Thymus (tissue), 11 donors: ENCODE measurements at regions not wholly inside any gene's neighbourhood (a gene's known extent, or its start where the extent isn't known, plus 50 kb on each side); places are given as distances from the start of the nearest gene placed in this dataset.

ENCODE experiments used
- DNase-seq, 9 donors: peaks; one replicate each; pipeline ENCODE4 v3.0.0-alpha.2; 2013; ENCODE audit warnings: low spot score in 9 of 9, low read depth in 6 of 9, missing footprints in 1 of 9
- H3K27ac ChIP-seq, 2 donors: one replicate each; pipeline ENCODE4 v1.5.1; 2013; ENCODE audit warnings: control low read depth in 1 of 2, low read depth in 1 of 2, low read length in 1 of 2, mild to moderate bottlenecking in 1 of 2, moderate library complexity in 1 of 2
- H3K27me3 ChIP-seq, 2 donors: one replicate each; pipeline ENCODE4 v1.5.1; 2013; ENCODE audit warnings: low read length in 1 of 2; ENCODE audit not compliant: control insufficient read depth in 2 of 2, insufficient read depth in 1 of 2
- H3K36me3 ChIP-seq, 2 donors: one replicate each; pipeline ENCODE4 v1.5.1; 2013; ENCODE audit warnings: low read length in 1 of 2, mild to moderate bottlenecking in 1 of 2, moderate library complexity in 1 of 2; ENCODE audit not compliant: control insufficient read depth in 2 of 2, insufficient read depth in 2 of 2
- H3K4me1 ChIP-seq, 2 donors: one replicate each; pipeline ENCODE4 v1.5.1; 2013; ENCODE audit warnings: low read length in 2 of 2; ENCODE audit not compliant: control insufficient read depth in 2 of 2, insufficient read depth in 2 of 2
- H3K4me3 ChIP-seq, 2 donors: one replicate each; pipeline ENCODE4 v1.5.1; 2013; ENCODE audit warnings: low read length in 2 of 2, control low read depth in 1 of 2, mild to moderate bottlenecking in 1 of 2
- H3K9me3 ChIP-seq, 2 donors: one replicate each; pipeline ENCODE4 v1.5.1; 2013; ENCODE audit warnings: low read length in 1 of 2, mild to moderate bottlenecking in 1 of 2; ENCODE audit not compliant: control insufficient read depth in 2 of 2, insufficient read depth in 1 of 2
- WGBS: extraction: QIAGEN DNeasy Blood & Tissue Kit; methylation state at CpG from one replicate; pipeline ENCODE4 v1.1.7; 2013; 5-methylcytosine and 5-hydroxymethylcytosine counted together
- donor health status: healthy.

- Histone ChIP-seq H3K9me3 (no peaks in the 10 kb centered on the region), H3K4me1 (peaks cover 6 to 14% of the 10 kb centered on the region in 2 donors), H3K36me3 (no peaks in the 10 kb centered on the region), H3K27me3 (no peaks in the 10 kb centered on the region), H3K4me3 (no peak overlapping the region), H3K27ac (no peak overlapping the region)
- 95% methylated on average over 2 of the region's 2 CpGs for WGBS
- no peak for DNase-seq
Observed at GRCh38 chr2:30354150-30354549, 92.9 kb upstream of the LCLAT1 start.

GRCh38 chr2:30354621-30355020 is 92.4 kb upstream of the LCLAT1 start:
- Histone ChIP-seq H3K36me3 (no peaks in the 10 kb centered on the region), H3K27ac (no peak overlapping the region), H3K4me1 (peaks cover 6 to 18% of the 10 kb centered on the region in 2 donors), H3K9me3 (no peaks in the 10 kb centered on the region), H3K4me3 (no peak overlapping the region), H3K27me3 (no peaks in the 10 kb centered on the region)
- no peak for DNase-seq
- 93% methylated on average over 1 of the region's 1 CpG for whole genome bisulfite sequencing

- WGBS, result 99% methylated on average over 3 of the region's 3 CpGs
- Histone ChIP-seq H3K27me3 (no peaks in the 10 kb centered on the region), H3K4me3 (no peak overlapping the region), H3K4me1 (peaks cover 6 to 22% of the 10 kb centered on the region in 2 donors), H3K9me3 (no peaks in the 10 kb centered on the region), H3K27ac (no peak overlapping the region), H3K36me3 (no peaks in the 10 kb centered on the region)
- no peak for DNase-seq
Observed at GRCh38 chr2:30355306-30355705, 91.7 kb upstream of the LCLAT1 start.

- Histone ChIP-seq H3K27ac (no peak overlapping the region), H3K9me3 (no peaks in the 10 kb centered on the region), H3K27me3 (no peaks in the 10 kb centered on the region), H3K36me3 (no peaks in the 10 kb centered on the region), H3K4me3 (no peak overlapping the region), H3K4me1 (peaks cover 6 to 27% of the 10 kb centered on the region in 2 donors)
- DNase-seq, result no peak
- 97% methylated on average over 6 of the region's 6 CpGs for WGBS
Observed at GRCh38 chr2:30356071-30356470, 91.0 kb upstream of the LCLAT1 start.

GRCh38 chr2:30356776-30357175 is 90.3 kb upstream of the LCLAT1 start:
- Histone ChIP-seq H3K36me3 (no peaks in the 10 kb centered on the region), H3K4me1 (peaks cover 6 to 34% of the 10 kb centered on the region in 2 donors), H3K27ac (no peak overlapping the region), H3K9me3 (no peaks in the 10 kb centered on the region), H3K27me3 (no peaks in the 10 kb centered on the region), H3K4me3 (no peak overlapping the region)
- 87% methylated on average over 6 of the region's 6 CpGs for WGBS
- DNase-seq, result no peak

GRCh38 chr2:30358351-30358750 is 88.7 kb upstream of the LCLAT1 start:
- no peak for DNase-seq
- Histone ChIP-seq H3K9me3 (no peaks in the 10 kb centered on the region), H3K27ac (no peak overlapping the region), H3K4me1 (peaks cover 6 to 39% of the 10 kb centered on the region in 2 donors), H3K27me3 (no peaks in the 10 kb centered on the region), H3K36me3 (no peaks in the 10 kb centered on the region), H3K4me3 (no peak overlapping the region)
- 91% methylated on average over 5 of the region's 5 CpGs for WGBS

GRCh38 chr2:30358842-30359241 is 88.2 kb upstream of the LCLAT1 start:
- WGBS, result 97% methylated on average over 6 of the region's 6 CpGs
- no peak for DNase-seq
- no peaks in the 10 kb centered on the region for H3K36me3 ChIP-seq

GRCh38 chr2:30359644-30360167 is 87.3 kb upstream of the LCLAT1 start:
- no peak overlapping the region for H3K27ac ChIP-seq
- peaks cover 6 to 35% of the 10 kb centered on the region in 2 donors for H3K4me1 ChIP-seq

More at GRCh38 chr2:30358842-30359241, 88.2 kb upstream of the LCLAT1 start:
- no peaks in the 10 kb centered on the region for H3K9me3 ChIP-seq
- H3K4me3 ChIP-seq, result no peak overlapping the region
- H3K27me3 ChIP-seq, result no peaks in the 10 kb centered on the region
- peaks cover 6 to 39% of the 10 kb centered on the region in 2 donors for H3K4me1 ChIP-seq
- H3K27ac ChIP-seq, result no peak overlapping the region

GRCh38 chr2:30361751-30362394 is 85.2 kb upstream of the LCLAT1 start:
- H3K27ac ChIP-seq, result peak overlapping the region; percentile 10 to 77
- no peaks in the 10 kb centered on the region for H3K9me3 ChIP-seq
- WGBS, result 81% methylated on average over 11 of the region's 11 CpGs

More at GRCh38 chr2:30359644-30360167, 87.3 kb upstream of the LCLAT1 start:
- H3K4me3 ChIP-seq, result no peak overlapping the region
- no peak for DNase-seq
- WGBS, result 82% methylated on average over 7 of the region's 7 CpGs
- H3K36me3 ChIP-seq, result no peaks in the 10 kb centered on the region
- no peaks in the 10 kb centered on the region for H3K27me3 ChIP-seq
- H3K9me3 ChIP-seq, result no peaks in the 10 kb centered on the region

More at GRCh38 chr2:30361751-30362394, 85.2 kb upstream of the LCLAT1 start:
- H3K27me3 ChIP-seq, result no peaks in the 10 kb centered on the region
- H3K4me1 ChIP-seq, result peaks cover 11 to 43% of the 10 kb centered on the region in 2 donors
- H3K36me3 ChIP-seq, result no peaks in the 10 kb centered on the region
- no peak overlapping the region for H3K4me3 ChIP-seq
- peak in 1 of 9 donors; percentile 26 for DNase-seq
